IMR-90 (cell line): ENCODE measurements at regions not wholly inside any gene's neighbourhood (a gene's known extent, or its start where the extent isn't known, plus 50 kb on each side); places are given as distances from the start of the nearest gene placed in this dataset.

ENCODE experiments used
- ATAC-seq: fragments of 200-7000 bp; cut with Tn5 transposase; 2 replicates; pipeline ENCODE4 v1.9.1; 2020; ENCODE audit warnings: low read depth, mild to moderate bottlenecking, moderate library complexity
- BruUV-seq: library from RNA; stranded (reverse); fragments of 400-500 nt; replicated peaks from 2 replicates; lab custom pipeline; 2021; lab: Mats Ljungman, UMichigan
- CTCF ChIA-PET: fragments of 300-600 bp; formaldehyde crosslinking; extraction: SDS; loops from one replicate; lab custom pipeline; 2021; ENCODE audit warnings: antibody characterized with exemption; lab: Yijun Ruan, JAX
- POLR2A ChIA-PET: fragments of 300-600 bp; sonication (Branson Sonifier 250); formaldehyde crosslinking; loops from one replicate; lab custom pipeline; 2022; ENCODE audit warnings: antibody characterized with exemption; ENCODE audit not compliant: unreplicated experiment; lab: Charles Lee
- DNase-seq: peaks from one replicate; pipeline ENCODE4 v3.0.0; 2013
- H2AFZ ChIP-seq: replicated peaks from 2 replicates; pipeline ENCODE3; 2013; ENCODE audit warnings: low read length, mild to moderate bottlenecking; ENCODE audit not compliant: poor library complexity
- H2AK5ac ChIP-seq: 2 replicates; pipeline ENCODE4 v1.6.1; 2013; ENCODE audit warnings: low read depth, low read length, inconsistent platforms
- H2AK9ac ChIP-seq: replicated peaks from 2 replicates; pipeline ENCODE3; 2013; ENCODE audit warnings: mild to moderate bottlenecking, low read depth, low read length, moderate library complexity; ENCODE audit not compliant: poor library complexity
- H2BK120ac ChIP-seq: 2 replicates; pipeline ENCODE4 v1.6.1; 2013; ENCODE audit warnings: low read depth, low read length, inconsistent platforms
- H2BK15ac ChIP-seq: 3 replicates; pipeline ENCODE4 v1.6.1; 2013; ENCODE audit warnings: low read depth, low read length, inconsistent platforms
- H2BK20ac ChIP-seq: 2 replicates; pipeline ENCODE4 v1.6.1; 2013; ENCODE audit warnings: low read depth, mild to moderate bottlenecking, inconsistent platforms, low read length, moderate library complexity
- H2BK5ac ChIP-seq: 2 replicates; pipeline ENCODE4 v1.6.1; 2013; ENCODE audit warnings: mild to moderate bottlenecking, low read depth, low read length, inconsistent platforms; ENCODE audit not compliant: poor library complexity, severe bottlenecking
- H3K14ac ChIP-seq: replicated peaks from 2 replicates; pipeline ENCODE4 v1.6.1; 2013; ENCODE audit warnings: low read depth, low read length, inconsistent platforms
- H3K18ac ChIP-seq: 2 replicates; pipeline ENCODE4 v1.6.1; 2013; ENCODE audit warnings: low read depth, low read length, control low read depth
- H3K23ac ChIP-seq: 2 replicates; pipeline ENCODE4 v1.6.1; 2013; ENCODE audit warnings: low read depth, low read length, inconsistent platforms
- H3K27ac ChIP-seq: 2 replicates; pipeline ENCODE4 v1.5.1; 2013; ENCODE audit warnings: mild to moderate bottlenecking, control low read depth, low read length; ENCODE audit not compliant: insufficient read depth
- H3K27me3 ChIP-seq: 2 replicates; pipeline ENCODE4 v1.6.1; 2013; ENCODE audit warnings: low read length; ENCODE audit not compliant: control insufficient read depth, insufficient read depth
- H3K36me3 ChIP-seq: 2 replicates; pipeline ENCODE4 v1.6.1; 2013; ENCODE audit warnings: low read length, mixed read lengths; ENCODE audit not compliant: control insufficient read depth, insufficient read depth
- H3K4ac ChIP-seq: 2 replicates; pipeline ENCODE4 v1.6.1; 2013; ENCODE audit warnings: low read depth, low read length, inconsistent platforms
- H3K4me1 ChIP-seq: 2 replicates; pipeline ENCODE4 v1.6.1; 2013; ENCODE audit warnings: low read length, mixed read lengths; ENCODE audit not compliant: control insufficient read depth, insufficient read depth
- H3K4me2 ChIP-seq: 2 replicates; pipeline ENCODE4 v1.6.1; 2013; ENCODE audit warnings: low read depth, mild to moderate bottlenecking, control low read depth, low read length, moderate library complexity
- H3K4me3 ChIP-seq: 2 replicates; pipeline ENCODE4 v1.5.1; 2013; ENCODE audit warnings: low read depth, mild to moderate bottlenecking, control low read depth, low read length, moderate library complexity; ENCODE audit not compliant: insufficient read depth
- H3K56ac ChIP-seq: 2 replicates; pipeline ENCODE4 v1.6.1; 2013; ENCODE audit warnings: low read length, inconsistent platforms; ENCODE audit not compliant: insufficient read depth; ENCODE audit errors: extremely low read depth
- H3K79me1 ChIP-seq, 2 experiments: 2 replicates each; pipeline ENCODE4 v1.6.1; 2013; ENCODE audit warnings: low read length in 2 of 2, inconsistent platforms in 1 of 2, low read depth in 1 of 2
- H3K9ac ChIP-seq: 2 replicates; pipeline ENCODE4 v1.6.1; 2013; ENCODE audit warnings: low read depth, low read length, control low read depth
- H3K9me1 ChIP-seq: 2 replicates; pipeline ENCODE4 v1.6.1; 2013; ENCODE audit warnings: low read length, inconsistent platforms; ENCODE audit not compliant: insufficient read depth
- H3K9me3 ChIP-seq: 2 replicates; pipeline ENCODE4 v1.6.1; 2013; ENCODE audit warnings: low read length; ENCODE audit not compliant: control insufficient read depth, insufficient read depth
- H4K20me1 ChIP-seq: 2 replicates; pipeline ENCODE4 v1.6.1; 2013; ENCODE audit warnings: low read length, inconsistent platforms; ENCODE audit not compliant: insufficient read depth
- H4K5ac ChIP-seq: 2 replicates; pipeline ENCODE4 v1.6.1; 2013; ENCODE audit warnings: mild to moderate bottlenecking, low read depth, low read length, control low read depth
- H4K8ac ChIP-seq, 2 experiments: 2 replicates each; pipeline ENCODE4 v1.6.1; 2013; ENCODE audit warnings: low read depth in 2 of 2, low read length in 2 of 2, control low read depth in 1 of 2, inconsistent platforms in 1 of 2
- H4K91ac ChIP-seq: 2 replicates; pipeline ENCODE4 v1.6.1; 2013; ENCODE audit warnings: low read depth, low read length, inconsistent platforms; ENCODE audit not compliant: insufficient read depth
- BHLHE40 ChIP-seq: fragments of 150-350 bp; IDR thresholded peaks from 2 replicates; pipeline ENCODE4 v1.6.1; 2016; ENCODE audit warnings: mild to moderate bottlenecking, low read depth, low read length
- ELK1 ChIP-seq: fragments of 150-350 bp; IDR thresholded peaks from 2 replicates; pipeline ENCODE4 v1.6.1; 2016; ENCODE audit warnings: low read depth, mild to moderate bottlenecking, low read length, moderate library complexity, borderline replicate concordance
- MAFK ChIP-seq: IDR thresholded peaks from 2 replicates; pipeline ENCODE4 v1.6.1; 2012; ENCODE audit warnings: low read depth, low read length, improper control_type of control experiment
- MXI1 ChIP-seq: IDR thresholded peaks from 2 replicates; pipeline ENCODE4 v1.6.1; 2012; ENCODE audit warnings: low read depth, mild to moderate bottlenecking, low read length, moderate library complexity, borderline replicate concordance
- POLR2A ChIP-seq: IDR thresholded peaks from 2 replicates; pipeline ENCODE4 v1.6.1; 2012; ENCODE audit warnings: mild to moderate bottlenecking, low read depth, low read length
- RAD21 ChIP-seq: IDR thresholded peaks from 2 replicates; pipeline ENCODE4 v1.6.1; 2012; ENCODE audit warnings: low read length, improper control_type of control experiment
- SMC3 ChIP-seq: fragments of 150-350 bp; IDR thresholded peaks from 2 replicates; pipeline ENCODE4 v1.6.1; 2016; ENCODE audit warnings: low read depth, mild to moderate bottlenecking, antibody characterized with exemption, low read length, moderate library complexity
- USF2 ChIP-seq: fragments of 150-350 bp; IDR thresholded peaks from 2 replicates; pipeline ENCODE4 v1.6.1; 2017; ENCODE audit warnings: mild to moderate bottlenecking, antibody characterized with exemption, low read length, low read depth
- dilution Hi-C: fragments of 300-500 bp; cut with HindIII; formaldehyde crosslinking; loops from one replicate; pipeline ENCODE4 v1.14.3; 2018; ENCODE audit warnings: low sequenced_read_pairs; ENCODE audit not compliant: unreplicated experiment
- in situ Hi-C: fragments of 300-500 bp; cut with MboI; formaldehyde crosslinking; loops from 3 replicates; pipeline ENCODE4 v1.14.3; 2019; ENCODE audit warnings: low sequenced_read_pairs, inconsistent platforms, mixed read lengths
- intact Hi-C: fragments of 100-400 bp; cut with micrococcal nuclease; formaldehyde crosslinking; loops from 2 replicates; pipeline ENCODE4 v1.10.0; 2022

- Histone ChIP-seq H3K9me1 (no peaks in the 10 kb centered on the region), H3K14ac (no peak overlapping the region), H3K4ac (no peak overlapping the region), H3K9ac (no peak overlapping the region), H3K36me3 (no peaks in the 10 kb centered on the region), H3K23ac (no peak overlapping the region), H2AK5ac (no peak overlapping the region), H2BK120ac (no peak overlapping the region), H3K4me1 (no peaks in the 10 kb centered on the region), H4K5ac (no peak overlapping the region), H3K79me1 (no peaks in the 10 kb centered on the region), H2BK15ac (no peak overlapping the region), H4K20me1 (no peaks in the 10 kb centered on the region), H4K91ac (no peak overlapping the region), H3K4me3 (no peak overlapping the region), H4K8ac (no peak overlapping the region), H3K18ac (no peak overlapping the region), H3K56ac (no peak overlapping the region), H2AK9ac (no peak overlapping the region), H3K4me2 (no peak overlapping the region), H2BK5ac (no peak overlapping the region), H2AFZ (no peak overlapping the region), H2BK20ac (no peak overlapping the region), H3K27me3 (no peaks in the 10 kb centered on the region), H3K27ac (no peak overlapping the region), H3K9me3 (no peaks in the 10 kb centered on the region)
- in situ Hi-C loops (no loop called here), intact Hi-C loops (no loop called here), dilution Hi-C loops (no loop called here)
- ATAC-seq (no peak), DNase-seq (no peak)
- no TSS peak for BruUV-seq
- POLR2A ChIA-PET, result interaction anchor here (0.5 kb wide), 1 partner anchor 11 kb away, joined by 4 read pairs; no protein-coding TSS in a partner anchor
- TF ChIP-seq USF2 (no peak), SMC3 (no peak), POLR2A (no peak), ELK1 (no peak), MAFK (no peak), BHLHE40 (no peak), MXI1 (no peak), RAD21 (no peak)
- CTCF ChIA-PET, result interaction anchor here (0.6 kb wide), 2 partner anchors 8 to 51 kb away, joined by 3 to 5 read pairs; no protein-coding TSS in a partner anchor
Observed at GRCh38 chr7:84829719-84830118, 357.1 kb downstream of the SEMA3D start.
